Cardiac muscle cell (in vitro differentiated cells and primary cell): ENCODE measurements at regions not wholly inside any gene's neighbourhood (a gene's known extent, or its start where the extent isn't known, plus 50 kb on each side); places are given as distances from the start of the nearest gene placed in this dataset.
A peak's percentile ranks its signal among the peaks of the same experiment; 100 is the strongest.

ENCODE experiments used
- DNase-seq, 2 donors: peaks; one replicate each; pipeline versions ENCODE4 v3.0.0 to v3.0.0-alpha.2; 2010 to 2017; ENCODE audit warnings: low read depth in 1 of 2, low spot score in 1 of 2
- H3K27ac ChIP-seq: fragments of 200-600 bp; sonication (generic); 2 replicates; pipeline ENCODE4 v1.5.1; 2016
- H3K27me3 ChIP-seq: fragments of 200-600 bp; sonication (generic); 2 replicates; pipeline ENCODE4 v1.6.0; 2016; ENCODE audit warnings: control low read depth
- H3K36me3 ChIP-seq: fragments of 200-600 bp; sonication (generic); 2 replicates; pipeline ENCODE4 v1.5.1; 2016; ENCODE audit warnings: control low read depth
- H3K4me1 ChIP-seq: fragments of 200-600 bp; sonication (generic); 2 replicates; pipeline ENCODE4 v1.8.1; 2017; ENCODE audit warnings: low read depth, mild to moderate bottlenecking, mixed run types
- H3K4me3 ChIP-seq: fragments of 200-600 bp; sonication (generic); 2 replicates; pipeline ENCODE4 v1.5.1; 2016; ENCODE audit warnings: mild to moderate bottlenecking
- H3K9me3 ChIP-seq: fragments of 200-600 bp; sonication (generic); 2 replicates; pipeline ENCODE4 v1.5.1; 2017; ENCODE audit warnings: low read depth, mild to moderate bottlenecking, control low read depth
- CTCF ChIP-seq: IDR thresholded peaks from 2 replicates; pipeline ENCODE4 v1.5.1; 2012; ENCODE audit warnings: low read depth, mild to moderate bottlenecking, low read length

- no peak overlapping the region for H3K27ac ChIP-seq
- TF ChIP-seq CTCF: no peak
- no peak overlapping the region for H3K4me3 ChIP-seq
- no peaks in the 10 kb centered on the region for H3K4me1 ChIP-seq
- H3K27me3 ChIP-seq: no peaks in the 10 kb centered on the region
- no peaks in the 10 kb centered on the region for H3K9me3 ChIP-seq
- DNase-seq: no peak
- no peaks in the 10 kb centered on the region for H3K36me3 ChIP-seq
Measured at GRCh38 chr5:35304291-35304690, 74.0 kb upstream of the PRLR start.

- no peaks in the 10 kb centered on the region for H3K36me3 ChIP-seq
- H3K4me1 ChIP-seq: no peaks in the 10 kb centered on the region
- no peak for DNase-seq
- no peaks in the 10 kb centered on the region for H3K27me3 ChIP-seq
- H3K9me3 ChIP-seq: no peaks in the 10 kb centered on the region
- no peak overlapping the region for H3K4me3 ChIP-seq
- no peak for TF ChIP-seq CTCF
- no peak overlapping the region for H3K27ac ChIP-seq
Measured at GRCh38 chr5:35303152-35303551, 72.9 kb upstream of the PRLR start.

GRCh38 chr5:35302544-35302943 lies 72.3 kb upstream of the PRLR start:
- Histone ChIP-seq H3K4me1 (no peaks in the 10 kb centered on the region), H3K36me3 (no peaks in the 10 kb centered on the region), H3K9me3 (no peaks in the 10 kb centered on the region), H3K27ac (no peak overlapping the region), H3K27me3 (no peaks in the 10 kb centered on the region), H3K4me3 (no peak overlapping the region)
- DNase-seq: no peak
- TF ChIP-seq CTCF: no peak

GRCh38 chr5:35297755-35298154 lies 67.5 kb upstream of the PRLR start:
- no peak overlapping the region for H3K4me3 ChIP-seq
- H3K27ac ChIP-seq: no peak overlapping the region
- no peak for TF ChIP-seq CTCF
- no peaks in the 10 kb centered on the region for H3K36me3 ChIP-seq
- no peak for DNase-seq
- H3K27me3 ChIP-seq: no peaks in the 10 kb centered on the region
- no peaks in the 10 kb centered on the region for H3K4me1 ChIP-seq
- no peaks in the 10 kb centered on the region for H3K9me3 ChIP-seq

- Histone ChIP-seq H3K36me3 (no peaks in the 10 kb centered on the region), H3K27me3 (no peaks in the 10 kb centered on the region), H3K9me3 (no peaks in the 10 kb centered on the region), H3K27ac (no peak overlapping the region), H3K4me3 (no peak overlapping the region), H3K4me1 (no peaks in the 10 kb centered on the region)
- no peak for TF ChIP-seq CTCF
- peak in 1 of 2 donors; percentile 6 for DNase-seq
Measured at GRCh38 chr5:35294976-35295375, 64.7 kb upstream of the PRLR start.

GRCh38 chr5:35294017-35294416 lies 63.7 kb upstream of the PRLR start:
- Histone ChIP-seq H3K4me1 (no peaks in the 10 kb centered on the region), H3K4me3 (no peak overlapping the region), H3K36me3 (no peaks in the 10 kb centered on the region), H3K9me3 (no peaks in the 10 kb centered on the region), H3K27me3 (no peaks in the 10 kb centered on the region), H3K27ac (no peak overlapping the region)
- no peak for DNase-seq
- TF ChIP-seq CTCF: no peak
